HG02759 (cell line): ENCODE measurements at regions not wholly inside any gene's neighbourhood (a gene's known extent, or its start where the extent isn't known, plus 50 kb on each side); places are given as distances from the start of the nearest gene placed in this dataset.
"Not testable (repeated sequence)": the region's sequence is repeated elsewhere in the genome, so short reads cannot be mapped to it uniquely, and the experiment has no call there.

Experiments
- ATAC-seq: cut with Tn5 transposase; IDR thresholded peaks from one replicate; pipeline ENCODE4 v1.9.1; 2021; ENCODE audit warnings: mild to moderate bottlenecking, moderate library complexity; ENCODE audit not compliant: unreplicated experiment

DNA sequence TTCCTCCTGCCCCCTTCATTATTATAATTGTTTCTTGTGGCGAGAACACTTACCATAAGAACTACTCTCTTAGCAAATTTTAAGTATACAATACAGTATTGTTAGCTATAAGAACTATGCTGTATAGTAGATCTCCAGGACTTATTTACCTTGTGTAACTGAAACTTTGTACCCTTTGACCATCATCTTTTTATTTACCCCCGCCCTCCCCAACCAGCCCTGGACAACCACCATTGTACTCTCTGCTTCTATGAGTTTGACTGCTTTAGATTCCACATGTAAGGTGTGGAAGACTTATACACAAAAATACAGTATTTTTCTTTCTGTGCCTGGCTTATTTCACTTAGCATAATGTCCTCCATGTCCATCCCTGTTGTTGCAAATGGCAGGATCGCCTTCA lies 161.1 kb downstream of the PHF8 start:
- ATAC-seq, result no peak

DNA sequence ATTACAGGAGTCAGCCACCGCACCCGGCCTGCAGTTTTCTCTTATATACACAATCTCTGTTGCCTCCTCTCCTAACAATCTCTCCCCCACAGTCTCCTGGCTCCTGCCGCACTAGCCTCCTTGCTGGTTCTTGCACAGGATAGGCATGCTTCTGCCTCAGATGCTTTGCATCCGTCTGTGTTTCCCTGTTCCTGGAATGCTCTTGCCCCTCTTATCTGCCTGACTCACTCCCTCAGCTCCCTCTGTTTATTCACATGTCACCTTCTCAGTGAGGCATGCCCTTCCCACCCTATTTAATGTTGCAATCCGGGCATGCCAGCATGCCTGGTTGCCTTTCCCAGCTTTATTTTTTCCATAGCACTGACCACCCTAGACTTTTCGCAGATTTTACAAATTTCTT lies 161.9 kb downstream of the PHF8 start:
- ATAC-seq, result no peak

DNA sequence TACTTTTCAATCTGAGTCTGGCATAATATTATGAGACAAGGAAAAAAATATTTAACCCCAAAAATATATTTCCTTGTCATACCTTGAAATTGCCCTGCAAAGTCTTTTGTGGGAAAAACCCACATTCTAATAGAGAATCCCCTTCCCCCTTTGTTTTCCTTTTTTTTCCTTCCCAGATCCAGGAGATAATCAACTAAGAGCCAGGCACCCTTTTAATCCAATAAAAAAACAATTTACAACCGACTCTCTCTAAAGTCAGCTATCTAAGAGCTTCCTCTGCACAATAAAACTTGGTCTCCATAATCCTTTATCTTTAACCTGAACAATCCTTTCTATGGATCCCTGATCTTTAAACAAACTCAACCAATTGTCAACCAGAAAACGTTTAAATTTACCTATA lies 163.5 kb downstream of the PHF8 start:
- not testable (repeated sequence) for ATAC-seq

DNA sequence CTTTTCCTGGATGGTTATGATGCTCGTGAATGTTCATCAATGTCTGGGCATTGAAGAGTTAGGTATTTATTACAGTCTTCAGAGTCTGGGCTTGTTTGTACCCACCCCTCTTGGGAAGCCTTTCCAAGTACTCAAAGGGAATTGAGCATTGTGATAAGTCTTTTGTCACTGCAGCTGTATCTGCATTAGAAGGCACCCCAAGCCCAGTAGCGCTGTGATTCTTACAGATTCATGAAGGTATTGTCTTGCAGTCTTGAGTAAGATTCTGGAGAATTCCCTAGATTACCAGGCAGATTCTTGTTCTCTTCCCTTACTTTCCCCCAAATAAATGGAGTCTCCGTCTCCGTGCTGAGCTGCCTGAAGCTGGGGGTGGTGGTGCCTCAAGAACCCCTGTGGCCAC lies 173.4 kb upstream of the HUWE1 start:
- ATAC-seq, result no peak

DNA sequence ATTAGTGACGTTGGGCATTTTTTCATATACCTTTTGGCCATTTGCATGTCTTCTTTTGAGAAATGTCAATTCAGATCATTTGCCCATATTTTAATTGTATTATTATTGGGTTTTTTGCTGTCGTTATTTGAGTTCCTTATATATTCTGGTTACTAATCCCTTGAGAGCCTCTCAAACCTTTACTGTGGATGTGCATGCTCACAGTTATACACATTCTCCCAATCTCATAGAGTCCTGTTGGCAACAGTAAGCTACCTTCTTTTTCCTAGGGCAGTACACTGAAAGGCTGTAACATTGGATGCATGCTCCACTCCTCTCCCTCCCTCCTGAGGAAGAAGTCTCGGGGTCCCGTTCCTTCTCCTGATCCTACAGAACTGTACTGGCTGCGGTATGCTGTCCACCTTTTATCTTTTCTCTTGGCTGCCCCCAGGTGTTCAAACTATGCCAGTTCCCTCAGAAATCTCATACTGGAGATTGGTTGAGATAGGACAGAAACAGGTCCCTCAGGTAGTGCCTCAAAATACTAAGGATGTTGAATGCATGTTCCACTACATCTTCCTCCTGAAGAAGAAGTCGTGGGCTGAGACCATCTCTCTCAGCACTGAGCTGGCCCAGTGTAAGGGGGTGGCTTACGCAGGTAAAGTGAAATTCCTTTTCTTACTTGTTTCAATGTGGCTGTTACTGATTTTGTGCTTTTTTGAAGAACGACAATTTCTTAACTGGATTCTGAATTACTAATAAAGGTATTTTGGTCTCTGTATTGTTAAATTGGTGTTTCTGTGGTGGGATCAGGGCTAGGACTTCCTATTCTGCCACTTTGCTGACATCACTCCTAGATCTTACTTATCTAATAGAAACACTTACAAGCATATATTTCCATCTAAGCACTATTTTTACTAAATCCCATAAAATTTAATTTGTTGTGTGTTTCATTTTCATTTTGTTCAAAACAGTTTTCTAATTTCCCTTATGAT lies 145.4 kb upstream of the HUWE1 start:
- ATAC-seq, result peak; percentile 69

DNA sequence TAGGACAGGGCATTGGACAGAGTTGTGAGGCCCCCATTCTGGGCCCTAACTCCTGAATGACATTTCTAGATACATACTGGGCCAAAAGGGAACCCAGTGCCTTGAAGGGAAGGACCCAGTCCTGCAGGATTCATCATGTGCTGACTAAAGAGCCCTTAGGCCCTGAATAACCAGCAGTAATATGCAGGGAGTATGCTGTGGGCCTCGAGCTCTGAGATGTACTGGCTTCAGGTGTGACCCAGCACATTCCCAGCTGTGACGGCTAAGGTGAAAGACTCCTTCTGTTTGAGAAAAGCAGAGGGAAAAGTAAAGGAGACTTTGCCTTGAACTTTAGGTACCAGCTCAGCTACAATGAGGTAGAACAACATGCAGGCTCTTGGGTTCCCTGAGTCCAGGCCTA lies 138.2 kb upstream of the HUWE1 start:
- no peak for ATAC-seq

DNA sequence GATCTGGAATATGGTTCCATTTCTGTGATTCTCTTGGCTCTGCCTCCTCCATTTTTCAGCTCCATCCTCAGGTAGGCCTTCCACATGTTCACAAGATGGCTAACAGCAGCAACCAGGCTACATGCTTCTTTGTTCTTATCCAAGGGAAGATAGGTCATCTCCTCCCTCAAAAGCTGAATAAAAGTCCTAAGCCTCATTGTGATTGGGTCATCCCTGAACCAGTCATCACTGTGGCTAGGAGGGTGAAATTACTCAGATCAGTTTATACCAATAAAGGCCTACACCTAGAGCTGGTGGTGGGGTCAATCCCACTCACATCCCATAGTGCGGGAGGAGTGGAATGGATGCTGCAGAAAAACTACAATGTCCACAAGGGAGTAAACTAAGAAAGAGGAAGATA lies 131.6 kb upstream of the HUWE1 start:
- ATAC-seq, result not testable (repeated sequence)

DNA sequence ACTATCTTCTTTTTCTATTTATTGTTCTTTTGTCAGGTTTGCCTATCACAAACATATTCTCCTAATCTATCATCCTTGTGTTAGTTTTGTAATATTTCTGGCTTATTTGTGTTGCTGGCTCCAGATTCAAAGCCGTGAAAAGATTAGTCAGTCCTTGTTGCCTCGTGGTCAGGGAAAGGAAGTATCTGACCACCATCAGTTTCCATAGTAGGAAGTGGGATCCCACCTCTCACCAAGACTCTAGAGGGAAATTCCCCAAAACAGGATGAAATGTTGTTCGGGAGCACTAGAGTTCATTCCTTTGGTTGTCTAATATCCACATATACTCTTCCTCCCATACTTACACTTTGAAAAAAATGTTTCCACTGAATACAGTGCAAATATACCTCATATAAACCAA lies 131.0 kb upstream of the HUWE1 start:
- no peak for ATAC-seq

DNA sequence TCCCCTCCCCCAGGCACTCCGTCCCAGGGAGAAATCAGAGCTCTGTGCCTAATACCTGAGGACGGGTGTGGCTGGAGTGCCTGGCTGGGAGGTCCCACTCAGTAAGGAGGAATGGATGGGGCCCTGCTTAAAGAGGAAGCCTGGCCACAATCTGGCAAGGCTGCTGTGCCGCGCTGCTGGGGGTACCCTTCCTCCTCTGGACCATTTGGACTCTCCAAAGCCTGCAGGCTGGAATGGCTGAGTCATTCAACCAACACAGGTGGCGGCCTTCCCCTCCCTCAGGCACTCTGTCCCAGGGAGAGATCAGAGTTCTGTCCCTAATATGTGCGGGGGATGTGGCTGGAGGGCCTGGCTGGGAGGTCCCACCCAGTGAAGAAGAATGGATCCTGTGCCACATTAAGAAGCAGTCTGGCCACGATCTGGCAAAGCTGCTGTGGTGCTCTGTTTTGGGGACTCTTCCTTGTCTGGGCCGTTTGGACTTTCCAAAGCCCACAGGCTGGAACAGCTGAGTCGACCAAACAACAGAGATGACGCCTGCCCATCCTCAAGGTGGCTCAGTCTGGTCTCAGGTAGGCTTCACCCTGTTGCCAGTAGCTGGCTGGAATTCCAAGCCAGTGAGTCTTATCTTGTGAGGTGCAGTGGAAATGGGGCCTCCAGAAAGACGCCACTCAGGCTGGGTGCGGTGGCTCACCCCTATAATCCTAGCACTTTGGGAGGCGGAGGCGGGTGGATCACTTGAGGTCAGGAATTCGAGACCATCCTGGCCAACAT lies 127.3 kb upstream of the HUWE1 start:
- ATAC-seq, result no peak

DNA sequence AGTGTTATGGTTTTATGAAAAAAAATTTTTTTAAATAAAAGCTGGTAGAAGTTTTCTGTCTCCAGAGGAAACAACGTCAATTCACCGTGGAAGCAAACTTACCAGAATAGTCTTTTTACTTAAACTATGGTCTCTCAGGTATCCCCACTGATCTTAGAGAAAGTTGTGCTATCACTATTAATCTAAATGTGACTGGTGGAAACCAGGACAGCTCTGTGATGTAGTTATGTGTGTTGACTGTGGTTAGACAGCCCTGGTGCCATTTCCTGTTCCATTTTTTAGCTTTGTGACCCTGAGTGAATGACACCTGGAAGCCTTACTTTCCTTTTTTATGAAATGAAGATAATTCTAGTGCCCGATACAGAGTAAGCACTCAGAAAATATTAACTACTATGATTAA lies 111.8 kb upstream of the HUWE1 start:
- no peak for ATAC-seq

DNA sequence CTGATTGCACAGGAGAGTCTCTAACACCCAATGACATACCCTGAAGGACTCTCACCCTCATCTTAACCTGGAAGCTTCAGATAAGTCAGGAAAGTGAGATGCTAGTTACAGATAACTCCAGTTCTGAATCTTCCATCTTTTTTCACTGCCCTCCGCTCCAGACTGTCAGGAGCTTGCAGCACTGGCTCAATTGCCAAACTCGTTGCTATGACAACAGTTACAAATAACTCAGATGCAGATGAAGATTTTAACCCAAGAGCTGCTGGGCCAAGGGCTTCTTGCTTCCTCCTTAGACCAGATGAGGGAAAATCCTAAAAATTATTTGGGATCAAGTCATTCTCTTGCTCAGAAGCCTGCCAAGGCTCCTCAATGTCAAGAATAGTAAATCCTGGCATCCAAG lies 109.1 kb upstream of the HUWE1 start:
- ATAC-seq, result no peak

DNA sequence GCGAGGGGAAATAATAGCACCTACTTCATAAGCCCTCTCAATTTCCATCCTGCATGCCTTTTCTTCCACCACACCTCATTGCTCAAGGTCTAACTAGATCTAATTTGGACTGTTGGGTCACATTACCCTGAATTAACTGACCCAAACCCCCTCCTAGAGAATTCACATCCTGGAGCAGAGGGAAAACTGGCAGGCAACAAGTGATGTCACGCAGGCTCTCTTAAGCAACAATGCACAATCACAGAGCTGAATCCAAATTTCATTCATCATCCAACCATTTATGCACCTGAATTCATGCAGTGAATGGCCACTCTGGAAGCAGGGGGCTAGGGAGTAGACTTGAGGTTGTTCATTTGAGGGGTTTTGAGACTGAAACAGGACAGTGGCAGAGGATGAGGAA lies 107.7 kb upstream of the HUWE1 start:
- ATAC-seq, result no peak

DNA sequence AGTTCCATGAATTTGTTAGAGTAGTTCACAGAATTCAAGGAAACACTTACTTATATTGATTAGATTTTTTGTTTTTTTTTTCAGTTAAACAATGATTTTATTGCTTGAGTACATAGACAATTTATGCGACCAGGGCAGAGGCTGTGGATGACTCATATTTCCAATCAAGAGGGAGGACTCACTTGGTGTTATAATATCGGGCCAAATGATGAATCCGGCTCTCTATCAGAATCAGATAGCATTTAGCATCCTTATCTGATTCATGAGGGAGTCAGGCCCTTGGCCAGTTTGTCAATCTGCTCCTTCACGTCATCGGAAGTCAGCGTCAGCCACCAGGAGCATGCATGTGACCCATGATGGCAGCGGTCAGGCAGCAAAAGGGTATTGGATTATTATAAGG lies 82.3 kb upstream of the HUWE1 start:
- no peak for ATAC-seq

DNA sequence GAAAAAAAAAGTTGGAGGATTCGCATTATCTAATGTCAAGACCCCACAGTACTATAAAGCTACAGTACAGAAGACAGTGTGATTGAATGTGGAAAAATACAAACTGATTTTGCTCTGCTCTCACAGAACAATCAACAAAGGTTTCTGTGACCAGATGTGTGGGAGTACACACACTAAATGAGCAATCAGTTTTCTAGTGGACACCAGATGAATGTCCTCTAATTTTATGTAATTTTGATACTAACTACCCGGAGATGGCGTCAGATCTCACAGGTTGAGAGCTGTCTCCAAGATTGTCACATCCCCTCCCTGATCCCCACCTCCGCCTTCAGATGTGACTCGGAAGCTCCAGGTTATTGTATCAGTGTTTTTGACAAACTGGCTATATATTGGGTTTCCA lies 81.9 kb upstream of the HUWE1 start:
- no peak for ATAC-seq

DNA sequence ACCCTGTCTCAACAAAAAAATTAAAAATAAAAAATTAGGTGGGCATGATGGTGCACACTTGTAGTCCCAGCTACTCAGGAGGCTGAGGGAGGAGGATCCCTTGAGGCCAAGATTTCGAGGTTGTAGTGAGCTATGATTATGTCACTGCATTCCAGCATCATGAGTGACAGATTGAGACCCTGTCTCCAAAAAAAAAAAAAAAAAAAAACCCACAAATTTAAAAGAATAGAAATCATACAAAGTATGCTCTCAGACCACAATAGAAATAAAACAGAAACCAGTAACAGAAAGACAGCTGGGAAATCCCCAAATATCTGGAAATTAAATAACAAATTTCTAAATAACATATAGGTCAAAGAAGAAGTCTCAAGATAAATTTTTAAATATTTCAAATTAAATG lies 81.0 kb upstream of the HUWE1 start:
- no peak for ATAC-seq

DNA sequence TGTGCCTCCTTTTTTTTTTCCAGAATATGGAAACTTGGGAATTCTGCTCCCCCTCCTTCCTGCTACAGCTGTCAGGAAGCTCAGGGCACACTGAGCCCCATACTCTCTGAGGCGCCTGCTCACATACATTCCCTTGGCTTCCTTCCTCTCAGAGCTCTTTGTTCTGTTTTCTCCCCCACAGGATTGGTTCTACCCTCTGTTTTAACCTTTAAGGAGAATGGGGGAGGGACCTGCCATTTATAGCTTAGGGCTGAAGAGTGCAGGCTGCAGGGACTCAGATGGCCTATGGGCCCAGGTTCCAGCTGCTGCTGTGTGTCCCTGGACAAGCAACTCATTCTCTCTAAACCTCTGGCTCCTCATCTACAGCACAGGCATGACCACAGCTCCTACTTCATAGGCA lies 70.7 kb upstream of the HUWE1 start:
- ATAC-seq, result not testable (repeated sequence)

DNA sequence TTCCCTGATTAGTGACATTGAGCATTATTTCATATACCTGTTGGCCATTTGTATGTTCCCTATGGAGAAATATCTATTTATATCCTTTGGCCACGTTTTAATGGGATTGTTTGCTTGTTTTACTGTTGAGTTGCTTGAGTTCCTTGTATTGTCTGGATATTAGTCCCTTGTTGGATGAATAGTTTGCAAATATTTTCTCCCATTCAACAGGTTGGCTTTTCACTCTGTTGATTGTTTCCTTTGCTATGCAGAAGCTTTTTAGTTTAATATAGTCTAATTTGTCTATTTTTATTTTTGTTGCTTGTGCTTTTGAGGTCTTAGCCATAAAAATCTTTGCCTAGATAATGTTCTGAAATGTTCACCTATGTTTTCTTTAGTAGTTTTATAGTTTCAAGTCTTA lies 60.2 kb upstream of the HUWE1 start:
- no peak for ATAC-seq

DNA sequence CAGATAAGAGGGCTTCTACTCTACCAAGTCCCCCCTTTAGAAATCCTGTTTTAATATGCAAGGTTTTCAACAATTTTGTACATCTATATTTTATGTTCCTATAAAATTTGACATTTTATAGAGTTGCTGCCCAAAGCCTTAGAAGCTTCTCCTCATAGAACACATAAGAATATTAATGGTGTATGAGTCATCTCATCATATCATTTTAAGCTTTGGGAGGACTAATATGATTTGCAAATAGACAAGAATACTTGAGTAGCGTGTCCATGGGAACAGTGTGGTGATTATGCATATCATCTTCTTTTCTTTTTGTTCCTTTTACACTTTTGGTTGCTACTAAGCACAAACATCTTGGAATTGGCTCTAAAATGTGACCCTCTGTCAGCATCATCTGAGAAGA lies 56.7 kb upstream of the HUWE1 start:
- no peak for ATAC-seq

DNA sequence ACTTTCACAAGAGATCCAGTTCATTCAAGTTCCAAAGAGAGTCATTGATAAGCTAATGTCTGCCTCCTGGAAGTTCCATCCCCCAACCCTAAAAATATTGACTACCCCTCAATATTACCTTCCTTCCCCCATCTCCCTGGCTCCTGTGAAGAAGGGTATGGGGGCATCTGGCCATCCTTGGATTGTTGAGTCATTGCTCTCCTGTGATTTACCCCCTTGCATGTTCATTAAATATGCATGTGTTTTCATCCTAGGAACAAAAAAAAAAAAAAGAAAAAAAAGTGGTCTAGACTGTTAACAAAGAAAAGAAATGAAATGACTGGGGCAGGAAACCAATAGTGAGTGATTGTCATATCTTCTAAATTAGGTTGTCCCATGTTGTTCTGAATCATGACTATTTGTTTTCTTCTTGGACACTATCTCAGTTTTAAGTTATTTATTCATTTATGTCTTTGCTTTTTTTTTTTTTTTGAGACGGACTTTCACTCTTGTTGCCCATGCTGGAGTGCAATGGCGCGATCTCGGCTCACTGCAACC lies 51.9 kb upstream of the HUWE1 start:
- ATAC-seq, result no peak
